Activated T-cell treated with anti-CD3 and anti-CD28 coated beads for 48 hours (primary cell): ENCODE measurements at regions not wholly inside any gene's neighbourhood (a gene's known extent, or its start where the extent isn't known, plus 50 kb on each side); places are given as distances from the start of the nearest gene placed in this dataset.

Experiments used
- DNase-seq: peaks from one replicate; pipeline ENCODE4 v3.0.0-alpha.2; 2020; ENCODE audit warnings: low read depth

- DNase-seq = no peak
Measured at GRCh38 chr12:63250486-63250885, 99.5 kb upstream of the AVPR1A start.

- DNase-seq = no peak
Measured at GRCh38 chr12:63238892-63239291, 87.9 kb upstream of the AVPR1A start.

GRCh38 chr12:63232896-63233295 is 81.9 kb upstream of the AVPR1A start:
- no peak for DNase-seq

GRCh38 chr12:63228853-63229252 is 77.9 kb upstream of the AVPR1A start:
- no peak for DNase-seq

GRCh38 chr12:63226792-63227463 is 75.9 kb upstream of the AVPR1A start:
- DNase-seq = no peak

- DNase-seq = no peak
Measured at GRCh38 chr12:63224396-63224795, 73.4 kb upstream of the AVPR1A start.

GRCh38 chr12:63223128-63223527 is 72.1 kb upstream of the AVPR1A start:
- no peak for DNase-seq

GRCh38 chr12:63222582-63222981 is 71.6 kb upstream of the AVPR1A start:
- DNase-seq = no peak

GRCh38 chr12:63220921-63221320 is 69.9 kb upstream of the AVPR1A start:
- no peak for DNase-seq

GRCh38 chr12:63212316-63212715 is 61.3 kb upstream of the AVPR1A start:
- no peak for DNase-seq

GRCh38 chr12:63208956-63209355 is 58.0 kb upstream of the AVPR1A start:
- DNase-seq = no peak

- no peak for DNase-seq
Measured at GRCh38 chr12:63206909-63207308, 55.9 kb upstream of the AVPR1A start.

GRCh38 chr12:63206494-63206893 is 55.5 kb upstream of the AVPR1A start:
- no peak for DNase-seq
